Putamen (tissue), 1 donor: ENCODE measurements at regions not wholly inside any gene's neighbourhood (a gene's known extent, or its start where the extent isn't known, plus 50 kb on each side); places are given as distances from the start of the nearest gene placed in this dataset.
A peak's percentile ranks its signal among the peaks of the same experiment; 100 is the strongest.
"Not testable (repeated sequence)": the region's sequence is repeated elsewhere in the genome, so short reads cannot be mapped to it uniquely, and the experiment has no call there.

ENCODE experiments used
- DNase-seq: peaks from one replicate; pipeline ENCODE4 v3.0.0-alpha.2; 2016; ENCODE audit warnings: low spot score

- DNase-seq = no peak
These were observed 1277.6 kb upstream of the SEL1L start for GRCh38 chr14:82811246-82811645.

DNA sequence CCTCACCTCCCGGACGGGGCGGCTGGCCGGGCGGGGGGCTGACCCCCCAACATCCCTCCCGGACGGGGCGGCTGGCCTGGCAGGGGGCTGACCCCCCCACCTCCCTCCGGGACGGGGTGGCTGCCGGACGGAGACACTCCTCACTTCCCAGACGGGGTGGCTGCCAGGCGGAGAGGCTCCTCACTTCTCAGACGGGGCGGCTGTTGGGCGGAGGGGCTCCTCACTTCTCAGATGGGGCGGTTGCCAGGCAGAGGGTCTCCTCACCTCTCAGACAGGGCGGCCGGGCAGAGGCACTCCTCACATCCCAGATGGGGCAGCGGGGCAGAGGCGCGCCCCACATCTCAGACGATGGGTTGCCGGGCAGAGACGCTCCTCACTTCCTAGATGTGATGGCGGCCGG is 1280.7 kb upstream of the SEL1L start:
- DNase-seq = not testable (repeated sequence)

- no peak for DNase-seq
These were observed 1296.9 kb upstream of the SEL1L start for GRCh38 chr14:82830596-82830995.

DNA sequence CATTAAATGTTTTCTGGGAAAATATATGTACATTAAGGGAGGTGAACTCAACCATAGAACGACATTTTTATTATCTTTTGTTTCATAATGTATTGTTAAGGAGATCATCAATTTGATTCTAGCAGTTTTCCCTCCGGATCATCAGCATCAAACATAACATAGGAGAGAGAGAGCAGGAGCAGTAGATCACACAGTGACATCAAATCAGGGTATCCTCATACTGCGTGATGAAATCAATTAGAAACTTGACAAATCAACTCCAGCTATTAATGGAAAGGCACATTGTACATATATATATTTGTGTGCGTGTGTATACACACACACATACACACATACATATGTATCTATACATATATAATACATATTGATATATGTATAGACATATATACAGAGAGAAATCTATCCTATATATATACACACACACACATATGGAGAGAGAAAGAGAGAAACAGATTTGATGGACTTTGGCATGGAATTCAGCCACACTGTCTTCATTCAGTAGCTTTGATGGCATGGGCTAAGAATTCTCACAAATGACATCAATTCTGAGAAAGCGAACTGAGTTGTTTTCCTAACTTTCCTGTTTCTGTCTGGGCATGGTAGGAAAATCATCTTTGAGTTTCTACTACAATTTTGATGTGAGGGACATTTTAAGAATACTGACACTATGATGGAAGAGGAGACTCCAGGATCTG is 1302.8 kb upstream of the SEL1L start:
- no peak for DNase-seq

DNA sequence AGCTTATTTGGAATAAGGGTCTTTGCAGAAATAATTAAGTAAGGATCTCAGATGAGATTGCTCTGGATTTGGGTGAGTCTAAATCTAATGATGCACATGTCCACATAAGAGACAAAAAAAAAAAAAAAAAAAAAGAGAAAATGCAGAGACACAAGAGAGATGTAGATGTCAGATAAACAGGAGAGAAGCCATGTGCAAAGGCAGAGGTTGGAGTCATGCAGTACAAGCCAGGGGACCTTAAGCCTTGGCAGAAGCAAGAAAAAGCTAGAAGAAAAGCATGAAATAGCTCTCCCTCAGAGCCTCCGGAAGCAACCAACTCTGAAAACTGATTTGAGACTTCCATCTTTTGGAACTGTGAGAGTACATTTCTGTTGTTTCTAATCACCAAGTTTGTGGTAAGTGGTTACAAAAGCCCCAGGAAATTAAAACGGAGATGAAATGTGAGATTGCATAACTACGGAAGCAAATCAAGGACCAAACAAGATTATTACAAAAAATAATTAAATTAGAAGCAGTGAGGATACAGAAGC is 1304.0 kb upstream of the SEL1L start:
- no peak for DNase-seq

GRCh38 chr14:82850576-82850975 is 1316.9 kb upstream of the SEL1L start:
- DNase-seq = no peak

- no peak for DNase-seq
These were observed 1320.5 kb upstream of the SEL1L start for GRCh38 chr14:82854131-82854530.

GRCh38 chr14:82854901-82855300 is 1321.2 kb upstream of the SEL1L start:
- DNase-seq = no peak

- peak; percentile 32 for DNase-seq
These were observed 1322.3 kb upstream of the SEL1L start for GRCh38 chr14:82855912-82856391.

- DNase-seq = no peak
These were observed 1327.7 kb upstream of the SEL1L start for GRCh38 chr14:82861313-82861712.

DNA sequence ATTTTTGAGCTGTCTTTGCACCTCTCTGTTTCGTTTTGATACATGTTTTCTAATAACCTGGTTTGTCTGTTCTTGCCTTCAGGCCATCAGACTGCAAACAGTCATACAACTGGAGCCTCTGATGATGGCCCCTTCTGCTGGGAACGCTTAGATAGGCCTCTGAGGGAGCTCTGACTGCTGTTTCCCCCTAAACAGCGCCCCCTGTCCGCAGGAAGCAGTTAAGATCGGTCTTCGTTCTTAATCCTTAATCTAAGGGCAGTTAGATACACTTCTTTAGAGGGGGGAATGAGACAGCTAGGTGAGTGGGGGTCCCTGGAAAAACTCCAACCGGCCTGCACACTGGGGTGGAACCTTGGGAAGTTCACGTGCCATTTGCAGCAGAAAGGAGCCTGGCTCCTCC is 1338.8 kb upstream of the SEL1L start:
- no peak for DNase-seq

GRCh38 chr14:82878951-82879350 is 1345.3 kb upstream of the SEL1L start:
- no peak for DNase-seq

- DNase-seq = no peak
These were observed 1346.4 kb upstream of the SEL1L start for GRCh38 chr14:82879949-82880535.

GRCh38 chr14:82886670-82887069 is 1353.0 kb upstream of the SEL1L start:
- no peak for DNase-seq

- DNase-seq = no peak
These were observed 1356.0 kb upstream of the SEL1L start for GRCh38 chr14:82889701-82890100.

DNA sequence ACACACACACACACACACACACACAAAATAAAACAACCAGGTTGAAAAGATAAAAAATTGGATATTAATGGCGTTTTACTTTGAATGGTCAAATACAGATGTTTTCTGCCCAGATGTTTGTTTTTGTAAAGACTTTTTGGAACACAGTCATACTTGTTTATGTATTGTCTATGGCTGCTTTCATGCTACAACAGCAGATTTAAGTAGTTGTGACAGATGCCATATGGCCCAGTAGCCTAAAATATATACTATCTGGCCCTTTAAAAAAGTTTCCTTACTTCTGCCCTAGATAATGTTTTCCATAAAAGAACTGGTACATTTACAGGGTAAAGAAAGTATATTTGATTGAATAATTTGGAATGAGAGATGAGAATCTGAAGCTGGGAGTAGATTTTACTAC is 1362.8 kb upstream of the SEL1L start:
- DNase-seq = no peak

- DNase-seq = no peak
These were observed 1364.0 kb upstream of the SEL1L start for GRCh38 chr14:82897469-82898308.

DNA sequence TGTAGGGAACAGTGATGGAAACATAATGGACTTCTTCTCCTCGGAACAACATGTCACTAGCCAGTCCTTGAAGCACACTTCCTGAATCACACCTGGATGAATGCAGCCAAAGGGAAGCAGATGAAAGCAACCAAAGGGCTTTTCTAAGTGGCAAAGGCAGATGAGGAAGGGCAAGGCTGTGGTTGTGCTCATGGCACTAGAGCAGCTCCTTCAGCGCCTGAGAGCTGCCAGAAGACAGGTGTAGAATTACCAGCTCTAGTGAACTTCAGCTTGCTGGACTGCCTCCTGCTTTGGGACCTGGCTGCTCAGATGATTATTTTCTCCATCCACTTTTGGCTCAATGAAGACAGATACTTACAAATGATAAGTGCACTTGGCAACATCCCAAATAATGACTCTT is 1372.1 kb upstream of the SEL1L start:
- no peak for DNase-seq

- DNase-seq = no peak
These were observed 1378.3 kb upstream of the SEL1L start for GRCh38 chr14:82911930-82912329.

DNA sequence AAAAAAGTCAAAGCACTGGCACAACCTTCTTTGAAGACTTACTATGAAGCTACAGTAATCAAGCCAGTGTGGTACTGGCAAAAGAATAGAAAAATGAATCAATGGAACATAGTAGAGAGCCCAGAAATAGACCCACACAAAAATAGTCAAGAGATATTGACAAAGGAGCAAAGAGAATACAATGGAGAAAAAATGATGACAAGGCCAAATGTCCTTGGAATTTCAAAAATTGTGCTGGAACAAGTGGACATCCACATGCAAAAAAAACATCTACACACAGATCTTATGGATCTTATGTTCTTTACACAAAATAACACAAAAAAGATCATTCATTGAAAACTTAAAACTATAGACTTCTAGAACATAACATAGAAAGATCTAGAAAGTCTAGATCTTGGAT is 1379.7 kb upstream of the SEL1L start:
- DNase-seq = no peak

DNA sequence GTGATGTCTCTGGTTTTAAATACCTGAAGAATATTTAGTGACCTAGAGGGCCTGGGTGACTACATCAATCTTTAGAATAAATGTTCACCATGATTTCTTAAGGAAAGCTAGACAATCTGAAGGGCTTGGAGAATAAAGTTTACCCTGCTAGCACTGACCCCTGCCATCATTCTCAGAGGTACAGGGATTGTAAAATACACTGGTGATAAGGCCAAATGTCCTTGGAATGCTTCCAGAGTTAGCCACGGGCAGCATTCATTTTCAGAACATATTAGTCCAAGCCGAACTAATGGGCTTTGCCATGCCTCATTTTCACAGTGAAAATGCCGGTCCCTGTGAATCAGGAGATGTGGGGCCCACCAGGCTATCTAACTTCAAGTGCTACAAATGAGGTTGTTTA is 1381.7 kb upstream of the SEL1L start:
- no peak for DNase-seq

DNA sequence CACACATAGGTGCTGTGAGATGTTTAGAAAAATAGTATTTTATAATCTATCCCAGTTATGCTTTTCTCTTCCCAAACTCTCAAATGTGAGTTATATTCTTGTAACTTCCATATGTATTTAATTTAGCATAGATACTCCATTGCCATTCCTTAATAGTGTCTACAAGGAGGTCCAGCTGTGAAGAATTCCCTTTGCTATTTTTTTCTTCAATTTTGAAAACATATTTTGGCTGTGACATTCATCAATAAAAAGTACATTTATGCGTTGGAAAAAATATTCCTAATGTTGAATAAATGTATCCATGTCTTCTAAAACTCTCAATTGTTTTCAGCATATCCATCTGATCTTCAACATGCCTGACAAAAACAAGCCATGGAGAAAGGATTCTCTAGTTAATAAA is 1402.0 kb upstream of the SEL1L start:
- no peak for DNase-seq

GRCh38 chr14:82951171-82951570 is 1417.5 kb upstream of the SEL1L start:
- no peak for DNase-seq
